ENCODE measurements at regions not wholly inside any gene's neighbourhood (a gene's known extent, or its start where the extent isn't known, plus 50 kb on each side); places are given as distances from the start of the nearest gene placed in this dataset.

- Histone ChIP-seq H3K9me3 (ENCODE audit: insufficient read depth, low read length) (no peaks in the 10 kb centered on the region), H3K79me2 (ENCODE audit: insufficient read depth, low read length) (no peaks in the 10 kb centered on the region), H3K36me3 (ENCODE audit: low read length) (no peaks in the 10 kb centered on the region), H3K4me3 (ENCODE audit: insufficient read depth, low read length, poor library complexity, severe bottlenecking) (no peak overlapping the region), H4K20me1 (ENCODE audit: low read depth, low read length) (no peaks in the 10 kb centered on the region), H3K9ac (ENCODE audit: low read length) (no peak overlapping the region), H3K4me2 (ENCODE audit: low read depth, low read length, poor library complexity, severe bottlenecking) (no peak overlapping the region), H3K27me3 (ENCODE audit: low read length) (no peaks in the 10 kb centered on the region), H3K27ac (ENCODE audit: low read depth, low read length) (no peak overlapping the region), H2AFZ (ENCODE audit: low read depth, low read length, severe bottlenecking) (no peak overlapping the region), H3F3A (ENCODE audit: insufficient read depth) (no peaks in the 10 kb centered on the region), H3K9me2 (replicated peaks; ENCODE audit: insufficient read depth, low read length) (no peaks in the 10 kb centered on the region)
- TF ChIP-seq CTCF (IDR thresholded peaks at IDR 0.05; ENCODE audit: insufficient read depth, low read length, poor library complexity, severe bottlenecking) = no peak
- TF ChIP-seq EZH2phosphoT487 (conservative IDR thresholded peaks at IDR 0.05; ENCODE audit: low read length) = no peak
Measured at GRCh38 chr18:59760619-59761600, 63.7 kb upstream of the CCBE1 start.

- no peaks in the 10 kb centered on the region for H3K36me3 ChIP-seq (ENCODE audit: low read length)
Measured at GRCh38 chr18:59760212-59760611, 63.0 kb upstream of the CCBE1 start.

GRCh38 chr18:59758837-59759236, 61.6 kb upstream of the CCBE1 start:
- Histone ChIP-seq H4K20me1 (ENCODE audit: low read depth, low read length) (no peaks in the 10 kb centered on the region), H3K27me3 (ENCODE audit: low read length) (no peaks in the 10 kb centered on the region), H3K9ac (ENCODE audit: low read length) (no peak overlapping the region), H3K9me3 (ENCODE audit: insufficient read depth, low read length) (no peaks in the 10 kb centered on the region), H3K4me2 (ENCODE audit: low read depth, low read length, poor library complexity, severe bottlenecking) (no peak overlapping the region), H3K27ac (ENCODE audit: low read depth, low read length) (no peak overlapping the region), H3K9me2 (replicated peaks; ENCODE audit: insufficient read depth, low read length) (no peaks in the 10 kb centered on the region), H3K4me3 (ENCODE audit: insufficient read depth, low read length, poor library complexity, severe bottlenecking) (no peak overlapping the region), H3K79me2 (ENCODE audit: insufficient read depth, low read length) (no peaks in the 10 kb centered on the region), H2AFZ (ENCODE audit: low read depth, low read length, severe bottlenecking) (no peak overlapping the region), H3F3A (ENCODE audit: insufficient read depth) (no peaks in the 10 kb centered on the region), H3K36me3 (ENCODE audit: low read length) (no peaks in the 10 kb centered on the region)
- TF ChIP-seq CTCF (IDR thresholded peaks at IDR 0.05; ENCODE audit: insufficient read depth, low read length, poor library complexity, severe bottlenecking) (no peak), EZH2phosphoT487 (conservative IDR thresholded peaks at IDR 0.05; ENCODE audit: low read length) (no peak)

More at GRCh38 chr18:59760212-59760611, 63.0 kb upstream of the CCBE1 start:
- Histone ChIP-seq H3K4me2 (ENCODE audit: low read depth, low read length, poor library complexity, severe bottlenecking) (no peak overlapping the region), H3K4me3 (ENCODE audit: insufficient read depth, low read length, poor library complexity, severe bottlenecking) (no peak overlapping the region), H3K27me3 (ENCODE audit: low read length) (no peaks in the 10 kb centered on the region), H3K9me2 (replicated peaks; ENCODE audit: insufficient read depth, low read length) (no peaks in the 10 kb centered on the region), H2AFZ (ENCODE audit: low read depth, low read length, severe bottlenecking) (no peak overlapping the region), H3K79me2 (ENCODE audit: insufficient read depth, low read length) (no peaks in the 10 kb centered on the region), H4K20me1 (ENCODE audit: low read depth, low read length) (no peaks in the 10 kb centered on the region), H3K9me3 (ENCODE audit: insufficient read depth, low read length) (no peaks in the 10 kb centered on the region), H3K27ac (ENCODE audit: low read depth, low read length) (no peak overlapping the region), H3F3A (ENCODE audit: insufficient read depth) (no peaks in the 10 kb centered on the region), H3K9ac (ENCODE audit: low read length) (no peak overlapping the region)
- no peak for TF ChIP-seq CTCF (IDR thresholded peaks at IDR 0.05; ENCODE audit: insufficient read depth, low read length, poor library complexity, severe bottlenecking)
- no peak for TF ChIP-seq EZH2phosphoT487 (conservative IDR thresholded peaks at IDR 0.05; ENCODE audit: low read length)
